GM23248 (cell line): ENCODE measurements at regions not wholly inside any gene's neighbourhood (a gene's known extent, or its start where the extent isn't known, plus 50 kb on each side); places are given as distances from the start of the nearest gene placed in this dataset.

Source experiments
- EZH2 ChIP-seq: fragments of 200-600 bp; sonication (generic); IDR thresholded peaks from 2 replicates; pipeline ENCODE4 v1.6.1; 2018; ENCODE audit warnings: antibody characterized with exemption, mild to moderate bottlenecking; ENCODE audit not compliant: insufficient read depth, poor library complexity, severe bottlenecking
- EZH2phosphoT487 ChIP-seq: fragments of 200-600 bp; sonication (generic); IDR thresholded peaks from 2 replicates; pipeline ENCODE4 v1.6.1; 2018; ENCODE audit warnings: antibody characterized with exemption, moderate library complexity, mild to moderate bottlenecking, low read depth; ENCODE audit not compliant: insufficient read depth

GRCh38 chr12:90299666-90300065 is 591.0 kb upstream of the ATP2B1 start:
- TF ChIP-seq EZH2 = no peak
- TF ChIP-seq EZH2phosphoT487 = no peak
